T-cell (primary cell): ENCODE measurements at regions not wholly inside any gene's neighbourhood (a gene's known extent, or its start where the extent isn't known, plus 50 kb on each side); places are given as distances from the start of the nearest gene placed in this dataset.
"Not testable (repeated sequence)": the region's sequence is repeated elsewhere in the genome, so short reads cannot be mapped to it uniquely, and the experiment has no call there.

Experiments
- ATAC-seq, 4 experiments: fragments of 200-7000 bp in 3 of 4; fragments of 150-1000 bp in 1 of 4; cut with Tn5 transposase; replicated peaks in 1 of 4; 1 replicate in 3 of 4; 2 replicates in 1 of 4; pipeline ENCODE4 v1.10.0; 2021; ENCODE audit warnings: moderate library complexity in 3 of 4, mild to moderate bottlenecking in 2 of 4, moderate number of reproducible peaks in 1 of 4
- CTCF ChIA-PET, 2 donors: fragments of 300-600 bp; sonication (Branson Sonifier 250); formaldehyde crosslinking; loops; one replicate each; lab custom pipeline; 2022; ENCODE audit warnings: antibody characterized with exemption in 2 of 2; lab: Charles Lee
- POLR2A ChIA-PET, 2 donors: fragments of 300-600 bp; sonication (Branson Sonifier 250); formaldehyde crosslinking; loops; one replicate each; lab custom pipeline; 2022; ENCODE audit warnings: antibody characterized with exemption in 2 of 2; lab: Charles Lee
- DNase-seq, 35 experiments: peaks; one replicate each; pipeline versions ENCODE4 v3.0.0 to v3.0.0-alpha.2; 2013 to 2023
- H3K27ac ChIP-seq: one replicate; pipeline ENCODE4 v1.5.1; 2013; ENCODE audit warnings: low read length
- H3K27me3 ChIP-seq, 2 experiments: replicated peaks in 1 of 2; 1 replicate in 1 of 2; 2 replicates in 1 of 2; pipeline versions ENCODE4 v1.6.1 to v1.7.0; 2013; ENCODE audit warnings: low read length in 1 of 2, mixed read lengths in 1 of 2; ENCODE audit not compliant: control insufficient read depth in 2 of 2, insufficient read depth in 2 of 2; ENCODE audit errors: extremely low read depth in 1 of 2
- H3K36me3 ChIP-seq, 2 donors: 1 replicate in 1 of 2; 2 replicates in 1 of 2; pipeline versions ENCODE4 v1.6.1 to v1.7.0; 2013; ENCODE audit warnings: low read length in 1 of 2; ENCODE audit not compliant: control insufficient read depth in 2 of 2, insufficient read depth in 1 of 2; ENCODE audit errors: extremely low read depth in 1 of 2
- H3K4me1 ChIP-seq, 2 experiments: 1 replicate in 1 of 2; 2 replicates in 1 of 2; pipeline versions ENCODE4 v1.6.1 to v1.7.0; 2013; ENCODE audit warnings: low read length in 2 of 2, mixed read lengths in 1 of 2; ENCODE audit not compliant: insufficient read depth in 2 of 2, control insufficient read depth in 1 of 2; ENCODE audit errors: extremely low read depth in 1 of 2
- H3K4me3 ChIP-seq, 2 donors: 1 replicate in 1 of 2; 2 replicates in 1 of 2; pipeline versions ENCODE4 v1.5.1 to v1.7.0; 2013; ENCODE audit warnings: mild to moderate bottlenecking in 2 of 2, low read length in 1 of 2, moderate library complexity in 1 of 2; ENCODE audit not compliant: control insufficient read depth in 1 of 2; ENCODE audit errors: extremely low read depth in 1 of 2
- H3K9me3 ChIP-seq: 2 replicates; pipeline ENCODE4 v1.7.0; 2013
- H3K27ac Mint-ChIP-seq, 2 donors: one replicate each; pipeline ENCODE4 v1.8.0; 2020 to 2021; ENCODE audit warnings: mild to moderate bottlenecking in 2 of 2, mixed read lengths in 2 of 2
- H3K27me3 Mint-ChIP-seq, 2 donors: one replicate each; pipeline ENCODE4 v1.8.0; 2021 to 2022; ENCODE audit warnings: mixed read lengths in 2 of 2
- H3K36me3 Mint-ChIP-seq: one replicate; pipeline ENCODE4 v1.8.0; 2021; ENCODE audit warnings: mixed read lengths
- H3K4me1 Mint-ChIP-seq, 3 donors: one replicate each; pipeline ENCODE4 v1.8.0; 2020 to 2022; ENCODE audit warnings: mixed read lengths in 3 of 3, mild to moderate bottlenecking in 1 of 3
- H3K4me3 Mint-ChIP-seq, 3 donors: one replicate each; pipeline ENCODE4 v1.8.0; 2020 to 2022; ENCODE audit warnings: mild to moderate bottlenecking in 3 of 3, mixed read lengths in 3 of 3, moderate library complexity in 3 of 3
- H3K9me3 Mint-ChIP-seq, 3 donors: one replicate each; pipeline ENCODE4 v1.8.0; 2020 to 2022; ENCODE audit warnings: mixed read lengths in 3 of 3
- WGBS: methylation state at CpG from one replicate; pipeline ENCODE4 v1.1.5; 2013; ENCODE audit warnings: missing lambda C conversion rate; ENCODE audit not compliant: insufficient coverage; 5-methylcytosine and 5-hydroxymethylcytosine counted together

GRCh38 chr4:3618341-3618740 lies 86.1 kb upstream of the LRPAP1 start:
- H3K9me3 ChIP-seq, ATAC-seq, H3K27ac Mint-ChIP-seq, H3K4me1 ChIP-seq, H3K4me1 Mint-ChIP-seq, H3K4me3 Mint-ChIP-seq, CTCF ChIA-PET, DNase-seq, H3K9me3 Mint-ChIP-seq, H3K36me3 Mint-ChIP-seq, POLR2A ChIA-PET, H3K4me3 ChIP-seq, H3K36me3 ChIP-seq, H3K27ac ChIP-seq, H3K27me3 ChIP-seq: not testable (repeated sequence)
- peaks cover 31 to 34% of the 10 kb centered on the region in 2 donors for H3K27me3 Mint-ChIP-seq
- 75% methylated on average over 2 of the region's 3 CpGs for WGBS

- peaks cover 20 to 23% of the 10 kb centered on the region in 2 donors for H3K27me3 Mint-ChIP-seq
- H3K36me3 Mint-ChIP-seq = no peaks in the 10 kb centered on the region
- H3K27ac Mint-ChIP-seq = no peak overlapping the region
- no peak for ATAC-seq
- DNase-seq = no peak
- CTCF ChIA-PET = no interaction called here
- Histone ChIP-seq H3K36me3 (no peaks in the 10 kb centered on the region), H3K4me3 (no peak overlapping the region), H3K27ac (no peak overlapping the region), H3K4me1 (no peaks in the 10 kb centered on the region), H3K27me3 (peaks cover 0 to 3% of the 10 kb centered on the region in 2 experiments), H3K9me3 (no peaks in the 10 kb centered on the region)
- peaks cover 0 to 7% (median 0%) of the 10 kb centered on the region in 3 donors for H3K9me3 Mint-ChIP-seq
- peaks cover 0 to 7% (median 2%) of the 10 kb centered on the region in 3 donors for H3K4me1 Mint-ChIP-seq
- no peak overlapping the region for H3K4me3 Mint-ChIP-seq
- WGBS = 88% methylated on average over 28 of the region's 40 CpGs
- POLR2A ChIA-PET = no interaction called here
These were observed 83.4 kb upstream of the LRPAP1 start for GRCh38 chr4:3615386-3616286.

GRCh38 chr4:3614731-3614980 lies 82.4 kb upstream of the LRPAP1 start:
- Histone ChIP-seq H3K36me3 (no peaks in the 10 kb centered on the region), H3K27ac (no peak overlapping the region), H3K9me3 (no peaks in the 10 kb centered on the region), H3K4me3 (no peak overlapping the region), H3K27me3 (peaks cover 0 to 3% of the 10 kb centered on the region in 2 experiments), H3K4me1 (no peaks in the 10 kb centered on the region)
- ChIA-PET POLR2A (no interaction called here), CTCF (no interaction called here)
- 89% methylated on average over 4 of the region's 8 CpGs for WGBS
- ATAC-seq = no peak
- DNase-seq = no peak
- H3K9me3 Mint-ChIP-seq = peaks cover 0 to 12% (median 0%) of the 10 kb centered on the region in 3 donors
- peaks cover 16 to 18% of the 10 kb centered on the region in 2 donors for H3K27me3 Mint-ChIP-seq
- H3K27ac Mint-ChIP-seq = no peak overlapping the region
- H3K4me3 Mint-ChIP-seq = no peak overlapping the region
- no peaks in the 10 kb centered on the region for H3K36me3 Mint-ChIP-seq
- no peaks in the 10 kb centered on the region for H3K4me1 Mint-ChIP-seq

GRCh38 chr4:3613967-3614730 lies 81.9 kb upstream of the LRPAP1 start:
- H3K27me3 Mint-ChIP-seq = peaks cover 15 to 16% of the 10 kb centered on the region in 2 donors
- H3K9me3 Mint-ChIP-seq = peaks cover 0 to 15% (median 0%) of the 10 kb centered on the region in 3 donors
- Histone ChIP-seq H3K27me3 (peaks cover 0 to 3% of the 10 kb centered on the region in 2 experiments), H3K4me3 (no peak overlapping the region), H3K36me3 (no peaks in the 10 kb centered on the region), H3K27ac (no peak overlapping the region), H3K9me3 (no peaks in the 10 kb centered on the region), H3K4me1 (no peaks in the 10 kb centered on the region)
- ChIA-PET CTCF (no interaction called here), POLR2A (no interaction called here)
- H3K36me3 Mint-ChIP-seq = no peaks in the 10 kb centered on the region
- H3K4me3 Mint-ChIP-seq = no peak overlapping the region
- DNase-seq (no peak), ATAC-seq (no peak)
- 83% methylated on average over 19 of the region's 25 CpGs for WGBS
- H3K4me1 Mint-ChIP-seq = no peaks in the 10 kb centered on the region
- no peak overlapping the region for H3K27ac Mint-ChIP-seq

GRCh38 chr4:3612934-3613333 lies 80.7 kb upstream of the LRPAP1 start:
- no peaks in the 10 kb centered on the region for H3K36me3 ChIP-seq
- CTCF ChIA-PET = no interaction called here
- no peaks in the 10 kb centered on the region for H3K36me3 Mint-ChIP-seq
- ATAC-seq (no peak), DNase-seq (no peak)
- peaks cover 0 to 15% (median 0%) of the 10 kb centered on the region in 3 donors for H3K9me3 Mint-ChIP-seq
- no peaks in the 10 kb centered on the region for H3K9me3 ChIP-seq
- H3K27ac Mint-ChIP-seq = no peak overlapping the region
- peaks cover 0 to 3% of the 10 kb centered on the region in 2 experiments for H3K27me3 ChIP-seq
- H3K4me3 Mint-ChIP-seq = no peak overlapping the region
- H3K27ac ChIP-seq = no peak overlapping the region
- no peaks in the 10 kb centered on the region for H3K4me1 Mint-ChIP-seq
- H3K27me3 Mint-ChIP-seq = peaks cover 4 to 7% of the 10 kb centered on the region in 2 donors
- no peak overlapping the region for H3K4me3 ChIP-seq
- no peaks in the 10 kb centered on the region for H3K4me1 ChIP-seq
- 85% methylated on average over 1 of the region's 1 CpG for WGBS
- POLR2A ChIA-PET = no interaction called here

- H3K4me1 Mint-ChIP-seq = no peaks in the 10 kb centered on the region
- ChIA-PET POLR2A (no interaction called here), CTCF (no interaction called here)
- H3K27me3 Mint-ChIP-seq = peaks cover 0 to 4% of the 10 kb centered on the region in 2 donors
- no peak overlapping the region for H3K4me3 ChIP-seq
- no peaks in the 10 kb centered on the region for H3K9me3 ChIP-seq
- H3K4me1 ChIP-seq = no peaks in the 10 kb centered on the region
- H3K36me3 ChIP-seq = no peaks in the 10 kb centered on the region
- no peak overlapping the region for H3K27ac Mint-ChIP-seq
- no peaks in the 10 kb centered on the region for H3K36me3 Mint-ChIP-seq
- no peak for DNase-seq
- peaks cover 0 to 15% (median 0%) of the 10 kb centered on the region in 3 donors for H3K9me3 Mint-ChIP-seq
- ATAC-seq = no peak
- no peak overlapping the region for H3K4me3 Mint-ChIP-seq
- WGBS = 88% methylated on average over 2 of the region's 4 CpGs
- peaks cover 0 to 3% of the 10 kb centered on the region in 2 experiments for H3K27me3 ChIP-seq
- no peak overlapping the region for H3K27ac ChIP-seq
These were observed 80.1 kb upstream of the LRPAP1 start for GRCh38 chr4:3612281-3612680.
